HG02588 (cell line): ENCODE measurements at regions not wholly inside any gene's neighbourhood (a gene's known extent, or its start where the extent isn't known, plus 50 kb on each side); places are given as distances from the start of the nearest gene placed in this dataset.

Experiments used
- ATAC-seq: cut with Tn5 transposase; IDR thresholded peaks from one replicate; pipeline ENCODE4 v1.9.1; 2021; ENCODE audit warnings: mild to moderate bottlenecking, moderate library complexity; ENCODE audit not compliant: unreplicated experiment

GRCh38 chr7:35355199-35355598, 101.3 kb upstream of the TBX20 start:
- no peak for ATAC-seq

GRCh38 chr7:35353481-35353880, 99.6 kb upstream of the TBX20 start:
- no peak for ATAC-seq

GRCh38 chr7:35351466-35351865, 97.6 kb upstream of the TBX20 start:
- ATAC-seq, result no peak

- no peak for ATAC-seq
Observed at GRCh38 chr7:35348611-35349400, 94.9 kb upstream of the TBX20 start.

GRCh38 chr7:35342786-35343185, 88.9 kb upstream of the TBX20 start:
- ATAC-seq, result no peak

- ATAC-seq, result no peak
Observed at GRCh38 chr7:35339811-35340210, 85.9 kb upstream of the TBX20 start.

GRCh38 chr7:35336444-35336843, 82.5 kb upstream of the TBX20 start:
- ATAC-seq, result no peak

GRCh38 chr7:35334506-35334905, 80.6 kb upstream of the TBX20 start:
- ATAC-seq, result no peak

GRCh38 chr7:35333265-35333664, 79.4 kb upstream of the TBX20 start:
- ATAC-seq, result no peak

- no peak for ATAC-seq
Observed at GRCh38 chr7:35331730-35332678, 78.1 kb upstream of the TBX20 start.

- ATAC-seq, result no peak
Observed at GRCh38 chr7:35329026-35329425, 75.1 kb upstream of the TBX20 start.

- ATAC-seq, result no peak
Observed at GRCh38 chr7:35319606-35320005, 65.7 kb upstream of the TBX20 start.

- no peak for ATAC-seq
Observed at GRCh38 chr7:35316549-35316948, 62.6 kb upstream of the TBX20 start.

GRCh38 chr7:35315517-35315916, 61.6 kb upstream of the TBX20 start:
- no peak for ATAC-seq

GRCh38 chr7:35314354-35314753, 60.5 kb upstream of the TBX20 start:
- no peak for ATAC-seq

GRCh38 chr7:35313575-35313974, 59.7 kb upstream of the TBX20 start:
- no peak for ATAC-seq
